Bronchial epithelial cell (primary cell): ENCODE measurements at regions not wholly inside any gene's neighbourhood (a gene's known extent, or its start where the extent isn't known, plus 50 kb on each side); places are given as distances from the start of the nearest gene placed in this dataset.

Experiments
- DNase-seq: peaks from one replicate; pipeline ENCODE4 v3.0.0-alpha.2; 2010; ENCODE audit warnings: low read depth
- FAIRE-seq: peaks from 2 replicates; lab custom pipeline; 2011; peaks lifted over from hg19 to GRCh38; lab: Jason Lieb, UNC
- H3K27me3 ChIP-seq: 2 replicates; pipeline ENCODE4 v1.5.1; 2011; ENCODE audit warnings: low read length; ENCODE audit not compliant: control insufficient read depth, insufficient read depth
- H3K36me3 ChIP-seq: 2 replicates; pipeline ENCODE4 v1.5.1; 2011; ENCODE audit warnings: low read length; ENCODE audit not compliant: control insufficient read depth, insufficient read depth
- H3K4me3 ChIP-seq: 2 replicates; pipeline ENCODE4 v1.5.1; 2011; ENCODE audit warnings: mild to moderate bottlenecking, low read depth, low read length, control low read depth
- CTCF ChIP-seq: IDR thresholded peaks from 2 replicates; pipeline ENCODE4 v1.5.1; 2011; ENCODE audit warnings: mild to moderate bottlenecking, moderate library complexity, low read length, control low read depth, inconsistent platforms; ENCODE audit not compliant: insufficient read depth, severe bottlenecking

- Histone ChIP-seq H3K36me3 (no peaks in the 10 kb centered on the region), H3K4me3 (no peak overlapping the region), H3K27me3 (no peaks in the 10 kb centered on the region)
- peak; percentile 17 for DNase-seq
- TF ChIP-seq CTCF, result no peak
- no peak for FAIRE-seq
Observed at GRCh38 chr6:114783083-114783482, 440.3 kb upstream of the HS3ST5 start.

- H3K4me3 ChIP-seq, result no peak overlapping the region
- FAIRE-seq, result no peak
- TF ChIP-seq CTCF, result no peak
Observed at GRCh38 chr6:114764866-114765265, 422.0 kb upstream of the HS3ST5 start.

GRCh38 chr6:114762145-114762544 is 419.3 kb upstream of the HS3ST5 start:
- FAIRE-seq (no peak), DNase-seq (no peak)
- TF ChIP-seq CTCF, result no peak
- Histone ChIP-seq H3K36me3 (no peaks in the 10 kb centered on the region), H3K27me3 (no peaks in the 10 kb centered on the region), H3K4me3 (no peak overlapping the region)

More at GRCh38 chr6:114764866-114765265, 422.0 kb upstream of the HS3ST5 start:
- no peak for DNase-seq
- Histone ChIP-seq H3K27me3 (no peaks in the 10 kb centered on the region), H3K36me3 (no peaks in the 10 kb centered on the region)

- peak; percentile 33 for DNase-seq
- H3K36me3 ChIP-seq, result no peaks in the 10 kb centered on the region
- TF ChIP-seq CTCF, result peak; percentile 51
- H3K4me3 ChIP-seq, result no peak overlapping the region
- FAIRE-seq, result no peak
- no peaks in the 10 kb centered on the region for H3K27me3 ChIP-seq
Observed at GRCh38 chr6:114747995-114748625, 405.3 kb upstream of the HS3ST5 start.

GRCh38 chr6:114740547-114740946 is 397.7 kb upstream of the HS3ST5 start:
- H3K27me3 ChIP-seq, result no peaks in the 10 kb centered on the region
- no peak for FAIRE-seq
- no peak overlapping the region for H3K4me3 ChIP-seq
- no peak for TF ChIP-seq CTCF
- DNase-seq, result no peak
- H3K36me3 ChIP-seq, result no peaks in the 10 kb centered on the region

GRCh38 chr6:114739656-114740055 is 396.8 kb upstream of the HS3ST5 start:
- Histone ChIP-seq H3K36me3 (no peaks in the 10 kb centered on the region), H3K27me3 (no peaks in the 10 kb centered on the region), H3K4me3 (no peak overlapping the region)
- TF ChIP-seq CTCF, result no peak
- peak; percentile 3 for DNase-seq
- FAIRE-seq, result no peak
